ENCODE measurements at regions not wholly inside any gene's neighbourhood (a gene's known extent, or its start where the extent isn't known, plus 50 kb on each side); places are given as distances from the start of the nearest gene placed in this dataset.

GRCh38 chr17:72344613-72345012, 223.8 kb downstream of the SOX9 start:
- H3K4me3 ChIP-seq = no peak overlapping the region
- TF ChIP-seq CTCF (IDR thresholded peaks at IDR 0.05; ENCODE audit: control extremely low read depth, extremely low read depth) = no peak
- H3K27ac ChIP-seq (ENCODE audit: low read depth in 1 of 2, low read length in 1 of 2) = no peak overlapping the region
- no peaks in the 10 kb centered on the region for H3K9me3 ChIP-seq (ENCODE audit: control insufficient read depth in 4 of 4, insufficient read depth in 3 of 4, low read length in 3 of 4)
- 81 to 83% methylated on average over 5 of the region's 5 CpGs for WGBS, 2 donors
- H3K27me3 ChIP-seq (ENCODE audit: control insufficient read depth in 3 of 3, insufficient read depth in 3 of 3, low read length in 2 of 3) = no peaks in the 10 kb centered on the region
- no peak overlapping the region for H3K9ac ChIP-seq (ENCODE audit: insufficient read depth in 1 of 2, low read length in 2 of 2)
- DNase-seq (no peak), ATAC-seq (ENCODE audit: insufficient read depth, low FRiP score) (no peak)
- no peaks in the 10 kb centered on the region for H3K36me3 ChIP-seq (ENCODE audit: control insufficient read depth in 4 of 4, insufficient read depth in 4 of 4, low read length in 4 of 4)
- peaks cover 0 to 27% (median 6%) of the 10 kb centered on the region in 5 donors for H3K4me1 ChIP-seq (ENCODE audit: control insufficient read depth in 5 of 5, insufficient read depth in 5 of 5, low read length in 5 of 5)

- Histone ChIP-seq H3K4me1 (ENCODE audit: control insufficient read depth in 5 of 5, insufficient read depth in 5 of 5, low read length in 5 of 5) (peaks cover 0 to 29% (median 4%) of the 10 kb centered on the region in 5 donors), H3K4me3 (no peak overlapping the region), H3K9me3 (ENCODE audit: control insufficient read depth in 4 of 4, insufficient read depth in 3 of 4, low read length in 3 of 4) (no peaks in the 10 kb centered on the region), H3K27me3 (ENCODE audit: control insufficient read depth in 3 of 3, insufficient read depth in 3 of 3, low read length in 2 of 3) (no peaks in the 10 kb centered on the region), H3K36me3 (ENCODE audit: control insufficient read depth in 4 of 4, insufficient read depth in 4 of 4, low read length in 4 of 4) (no peaks in the 10 kb centered on the region), H3K27ac (ENCODE audit: low read depth in 1 of 2, low read length in 1 of 2) (no peak overlapping the region), H3K9ac (ENCODE audit: insufficient read depth in 1 of 2, low read length in 2 of 2) (no peak overlapping the region)
- DNase-seq = no peak
- no peak for TF ChIP-seq CTCF (IDR thresholded peaks at IDR 0.05; ENCODE audit: control extremely low read depth, extremely low read depth)
- no peak for ATAC-seq (ENCODE audit: insufficient read depth, low FRiP score)
- 80 to 88% methylated on average over 3 of the region's 3 CpGs for WGBS, 2 donors
Measured at GRCh38 chr17:72345088-72345487, 224.3 kb downstream of the SOX9 start.

- Histone ChIP-seq H3K9me3 (ENCODE audit: control insufficient read depth in 4 of 4, insufficient read depth in 3 of 4, low read length in 3 of 4) (no peaks in the 10 kb centered on the region), H3K27me3 (ENCODE audit: control insufficient read depth in 3 of 3, insufficient read depth in 3 of 3, low read length in 2 of 3) (no peaks in the 10 kb centered on the region), H3K4me3 (no peak overlapping the region), H3K9ac (ENCODE audit: insufficient read depth in 1 of 2, low read length in 2 of 2) (no peak overlapping the region), H3K36me3 (ENCODE audit: control insufficient read depth in 4 of 4, insufficient read depth in 4 of 4, low read length in 4 of 4) (no peaks in the 10 kb centered on the region), H3K4me1 (ENCODE audit: control insufficient read depth in 5 of 5, insufficient read depth in 5 of 5, low read length in 5 of 5) (peaks cover 0 to 30% (median 4%) of the 10 kb centered on the region in 5 donors), H3K27ac (ENCODE audit: low read depth in 1 of 2, low read length in 1 of 2) (no peak overlapping the region)
- ATAC-seq (ENCODE audit: insufficient read depth, low FRiP score) = no peak
- no peak for DNase-seq
- TF ChIP-seq CTCF (IDR thresholded peaks at IDR 0.05; ENCODE audit: control extremely low read depth, extremely low read depth) = no peak
- WGBS, 2 donors = 86 to 91% methylated on average over 5 of the region's 5 CpGs
Measured at GRCh38 chr17:72345536-72345935, 224.7 kb downstream of the SOX9 start.

- DNase-seq (no peak), ATAC-seq (ENCODE audit: insufficient read depth, low FRiP score) (no peak)
- no peak overlapping the region for H3K27ac ChIP-seq (ENCODE audit: low read depth in 1 of 2, low read length in 1 of 2)
- TF ChIP-seq CTCF (IDR thresholded peaks at IDR 0.05; ENCODE audit: control extremely low read depth, extremely low read depth) = no peak
- no peaks in the 10 kb centered on the region for H3K36me3 ChIP-seq (ENCODE audit: control insufficient read depth in 4 of 4, insufficient read depth in 4 of 4, low read length in 4 of 4)
- H3K27me3 ChIP-seq (ENCODE audit: control insufficient read depth in 3 of 3, insufficient read depth in 3 of 3, low read length in 2 of 3) = no peaks in the 10 kb centered on the region
- 71 to 82% methylated on average over 5 of the region's 5 CpGs for WGBS, 2 donors
- no peaks in the 10 kb centered on the region for H3K9me3 ChIP-seq (ENCODE audit: control insufficient read depth in 4 of 4, insufficient read depth in 3 of 4, low read length in 3 of 4)
- H3K4me3 ChIP-seq = no peak overlapping the region
- no peak overlapping the region for H3K9ac ChIP-seq (ENCODE audit: insufficient read depth in 1 of 2, low read length in 2 of 2)
- peaks cover 0 to 30% (median 4%) of the 10 kb centered on the region in 5 donors for H3K4me1 ChIP-seq (ENCODE audit: control insufficient read depth in 5 of 5, insufficient read depth in 5 of 5, low read length in 5 of 5)
Measured at GRCh38 chr17:72346306-72346705, 225.5 kb downstream of the SOX9 start.
